LNCaP clone FGC (cell line): ENCODE measurements at regions not wholly inside any gene's neighbourhood (a gene's known extent, or its start where the extent isn't known, plus 50 kb on each side); places are given as distances from the start of the nearest gene placed in this dataset.

ENCODE experiments used
- DNase-seq: peaks from one replicate; pipeline ENCODE4 v3.0.0-alpha.2; 2011; ENCODE audit warnings: low read depth
- H3K4me3 ChIP-seq: 2 replicates; pipeline ENCODE4 v1.5.1; 2011; ENCODE audit warnings: mild to moderate bottlenecking, low read depth, low read length, control low read depth
- CTCF ChIP-seq: IDR thresholded peaks from 2 replicates; pipeline ENCODE4 v1.5.1; 2012; ENCODE audit warnings: mild to moderate bottlenecking; ENCODE audit not compliant: control insufficient read depth, insufficient read depth; ENCODE audit errors: extremely low read depth

- no peak for DNase-seq
- no peak overlapping the region for H3K4me3 ChIP-seq
- no peak for TF ChIP-seq CTCF
These were observed 200.6 kb downstream of the TEX29 start for GRCh38 chr13:111521030-111521429.

- H3K4me3 ChIP-seq: no peak overlapping the region
- no peak for TF ChIP-seq CTCF
- DNase-seq: no peak
These were observed 201.3 kb downstream of the TEX29 start for GRCh38 chr13:111521691-111522229.

GRCh38 chr13:111525320-111526118 is 205.1 kb downstream of the TEX29 start:
- no peak for TF ChIP-seq CTCF
- no peak for DNase-seq
- H3K4me3 ChIP-seq: no peak overlapping the region

- TF ChIP-seq CTCF: no peak
- no peak overlapping the region for H3K4me3 ChIP-seq
- DNase-seq: no peak
These were observed 206.5 kb downstream of the TEX29 start for GRCh38 chr13:111526922-111527321.

- no peak for DNase-seq
- H3K4me3 ChIP-seq: no peak overlapping the region
- TF ChIP-seq CTCF: no peak
These were observed 207.3 kb downstream of the TEX29 start for GRCh38 chr13:111527614-111528229.

GRCh38 chr13:111528513-111528912 is 208.1 kb downstream of the TEX29 start:
- TF ChIP-seq CTCF: no peak
- DNase-seq: no peak
- no peak overlapping the region for H3K4me3 ChIP-seq
